Stimulated activated naive CD4-positive, alpha-beta T cell treated with Interleukin-2 at 50 U/mL for 16 hours (primary cell): ENCODE measurements at regions not wholly inside any gene's neighbourhood (a gene's known extent, or its start where the extent isn't known, plus 50 kb on each side); places are given as distances from the start of the nearest gene placed in this dataset.

Experiments
- DNase-seq: peaks from one replicate; lab custom pipeline; 2025; lab: John Stamatoyannopoulos, UW

- DNase-seq, result no peak
These were observed 357.5 kb downstream of the FSCB start for GRCh38 chr14:44149597-44149996.

GRCh38 chr14:44142006-44142405, 365.1 kb downstream of the FSCB start:
- DNase-seq, result no peak

- no peak for DNase-seq
These were observed 371.1 kb downstream of the FSCB start for GRCh38 chr14:44135972-44136371.

GRCh38 chr14:44131861-44132260, 375.2 kb downstream of the FSCB start:
- no peak for DNase-seq

GRCh38 chr14:44113769-44114730, 393.0 kb downstream of the FSCB start:
- DNase-seq, result no peak

- DNase-seq, result no peak
These were observed 394.2 kb downstream of the FSCB start for GRCh38 chr14:44112774-44113460.

GRCh38 chr14:44109036-44109435, 398.0 kb downstream of the FSCB start:
- no peak for DNase-seq

GRCh38 chr14:44108601-44109000, 398.5 kb downstream of the FSCB start:
- no peak for DNase-seq

- DNase-seq, result no peak
These were observed 399.9 kb downstream of the FSCB start for GRCh38 chr14:44107156-44107555.

GRCh38 chr14:44099743-44100488, 407.2 kb downstream of the FSCB start:
- no peak for DNase-seq

- DNase-seq, result no peak
These were observed 425.9 kb downstream of the FSCB start for GRCh38 chr14:44081146-44081545.

GRCh38 chr14:44070046-44070445, 437.0 kb downstream of the FSCB start:
- no peak for DNase-seq

GRCh38 chr14:44053422-44053821, 453.7 kb downstream of the FSCB start:
- no peak for DNase-seq

GRCh38 chr14:44041700-44042099, 465.4 kb downstream of the FSCB start:
- DNase-seq, result no peak

- no peak for DNase-seq
These were observed 466.5 kb downstream of the FSCB start for GRCh38 chr14:44040561-44040960.

GRCh38 chr14:44036248-44036647, 470.8 kb downstream of the FSCB start:
- no peak for DNase-seq

- no peak for DNase-seq
These were observed 471.4 kb downstream of the FSCB start for GRCh38 chr14:44035707-44036106.

- DNase-seq, result no peak
These were observed 476.2 kb downstream of the FSCB start for GRCh38 chr14:44030831-44031383.

GRCh38 chr14:44029933-44030332, 477.1 kb downstream of the FSCB start:
- no peak for DNase-seq

- no peak for DNase-seq
These were observed 479.7 kb downstream of the FSCB start for GRCh38 chr14:44027397-44027796.

- no peak for DNase-seq
These were observed 496.5 kb downstream of the FSCB start for GRCh38 chr14:44010595-44010994.

- DNase-seq, result no peak
These were observed 497.0 kb downstream of the FSCB start for GRCh38 chr14:44010071-44010470.
